T1000 (cell line): ENCODE measurements at regions not wholly inside any gene's neighbourhood (a gene's known extent, or its start where the extent isn't known, plus 50 kb on each side); places are given as distances from the start of the nearest gene placed in this dataset.

Source experiments
- DNase-seq: peaks from one replicate; lab custom pipeline; 2025; ENCODE audit warnings: mixed read lengths; lab: John Stamatoyannopoulos, UW

DNA sequence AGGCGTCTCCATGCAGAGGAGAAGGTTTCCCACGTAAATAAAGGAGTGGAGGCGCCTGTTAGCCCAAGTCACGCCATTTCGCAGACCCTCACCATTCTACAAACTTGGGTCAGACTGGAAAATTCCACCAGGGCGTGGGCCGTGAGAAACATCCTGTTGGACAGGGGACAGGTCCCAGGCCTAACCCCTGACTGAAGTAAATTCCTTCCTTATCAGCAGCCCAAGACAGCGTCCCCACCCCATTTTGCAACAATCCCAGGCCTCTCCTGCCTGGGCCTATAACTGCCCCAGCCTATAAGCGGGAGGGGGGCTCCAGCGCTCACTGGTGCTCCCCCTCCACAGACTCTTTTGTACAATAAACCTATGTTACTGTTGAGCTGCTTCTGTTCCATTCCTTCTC lies 57.3 kb upstream of the CBLN2 start:
- no peak for DNase-seq
